SK-MEL-5 (cell line): ENCODE measurements at regions not wholly inside any gene's neighbourhood (a gene's known extent, or its start where the extent isn't known, plus 50 kb on each side); places are given as distances from the start of the nearest gene placed in this dataset.

ENCODE experiments used
- DNase-seq: peaks from one replicate; pipeline ENCODE4 v3.0.0-alpha.2; 2016; ENCODE audit warnings: low read depth, low spot score
- in situ Hi-C: cut with HindIII; loops from 2 replicates; pipeline ENCODE4 v1.10.0; 2016; ENCODE audit warnings: low sequenced_read_pairs, high pct_unique_total_duplicates, low pct_unique_long_range_greater_than_20kb

GRCh38 chr17:73746314-73747073 lies 102.2 kb upstream of the SDK2 start:
- in situ Hi-C loops: no loop called here
- DNase-seq: no peak

- in situ Hi-C loops: no loop called here
- DNase-seq: no peak
Measured at GRCh38 chr17:73747221-73748002, 103.2 kb upstream of the SDK2 start.

- in situ Hi-C loops: no loop called here
- no peak for DNase-seq
Measured at GRCh38 chr17:73748508-73748907, 104.3 kb upstream of the SDK2 start.

- DNase-seq: no peak
- in situ Hi-C loops: no loop called here
Measured at GRCh38 chr17:73749337-73749823, 105.1 kb upstream of the SDK2 start.

GRCh38 chr17:73749928-73750605 lies 105.8 kb upstream of the SDK2 start:
- DNase-seq: no peak
- in situ Hi-C loops: no loop called here

GRCh38 chr17:73750975-73751374 lies 106.7 kb upstream of the SDK2 start:
- in situ Hi-C loops: no loop called here
- no peak for DNase-seq

- in situ Hi-C loops: no loop called here
- DNase-seq: no peak
Measured at GRCh38 chr17:73753751-73754496, 109.7 kb upstream of the SDK2 start.

- DNase-seq: no peak
- in situ Hi-C loops: no loop called here
Measured at GRCh38 chr17:73754886-73755400, 110.7 kb upstream of the SDK2 start.

GRCh38 chr17:73757420-73757819 lies 113.2 kb upstream of the SDK2 start:
- in situ Hi-C loops: no loop called here
- no peak for DNase-seq

- in situ Hi-C loops: no loop called here
- DNase-seq: no peak
Measured at GRCh38 chr17:73758245-73758644, 114.0 kb upstream of the SDK2 start.

GRCh38 chr17:73759324-73759723 lies 115.1 kb upstream of the SDK2 start:
- in situ Hi-C loops: no loop called here
- DNase-seq: no peak

- peak; percentile 63 for DNase-seq
- in situ Hi-C loops: no loop called here
Measured at GRCh38 chr17:73759734-73760438, 115.6 kb upstream of the SDK2 start.

GRCh38 chr17:73760439-73760758 lies 116.2 kb upstream of the SDK2 start:
- peak; percentile 28 for DNase-seq
- in situ Hi-C loops: no loop called here

GRCh38 chr17:73765824-73766563 lies 121.7 kb upstream of the SDK2 start:
- in situ Hi-C loops: no loop called here
- DNase-seq: no peak

GRCh38 chr17:73767696-73768095 lies 123.5 kb upstream of the SDK2 start:
- DNase-seq: no peak
- in situ Hi-C loops: no loop called here

- no peak for DNase-seq
- in situ Hi-C loops: no loop called here
Measured at GRCh38 chr17:73768691-73769090, 124.4 kb upstream of the SDK2 start.

GRCh38 chr17:73769479-73769878 lies 125.2 kb upstream of the SDK2 start:
- no peak for DNase-seq
- in situ Hi-C loops: no loop called here
